ENCODE measurements at regions not wholly inside any gene's neighbourhood (a gene's known extent, or its start where the extent isn't known, plus 50 kb on each side); places are given as distances from the start of the nearest gene placed in this dataset.

- no peak for DNase-seq (ENCODE audit: extremely low read depth, low read depth)
- no peak for TF ChIP-seq CTCF (IDR thresholded peaks at IDR 0.05; ENCODE audit: low read depth, low read length)
Measured at GRCh38 chr14:23708343-23708742, 72.2 kb downstream of the DHRS2 start.

- TF ChIP-seq CTCF (IDR thresholded peaks at IDR 0.05; ENCODE audit: low read depth, low read length), result no peak
Measured at GRCh38 chr14:23709923-23710322, 73.8 kb downstream of the DHRS2 start.

DNA sequence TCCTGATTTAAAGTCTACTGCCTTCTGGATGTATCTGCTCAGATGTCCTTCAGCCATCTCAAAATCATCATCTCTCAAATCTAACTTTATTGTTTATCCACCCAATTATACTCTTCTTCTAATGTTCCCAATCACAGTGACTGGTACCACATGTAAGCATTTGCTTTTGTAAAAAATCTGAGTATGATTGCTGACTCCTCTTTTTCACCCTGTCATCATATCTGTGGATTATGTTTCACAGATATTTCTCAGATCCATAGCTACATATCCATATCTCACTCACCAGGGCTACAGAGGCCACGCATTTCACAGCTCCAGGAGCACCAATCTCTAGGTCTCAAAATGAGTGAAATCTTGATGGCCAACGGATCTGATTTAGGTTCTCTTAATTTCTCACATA lies 76.1 kb downstream of the DHRS2 start:
- TF ChIP-seq CTCF (IDR thresholded peaks at IDR 0.05; ENCODE audit: low read depth, low read length), result no peak
- no peak for DNase-seq (ENCODE audit: extremely low read depth, low read depth)

More at GRCh38 chr14:23709923-23710322, 73.8 kb downstream of the DHRS2 start:
- DNase-seq (ENCODE audit: extremely low read depth, low read depth), result no peak

- DNase-seq (ENCODE audit: extremely low read depth, low read depth), result no peak
- TF ChIP-seq CTCF (IDR thresholded peaks at IDR 0.05; ENCODE audit: low read depth, low read length), result no peak
Measured at GRCh38 chr14:23719225-23719985, 83.2 kb downstream of the DHRS2 start.

DNA sequence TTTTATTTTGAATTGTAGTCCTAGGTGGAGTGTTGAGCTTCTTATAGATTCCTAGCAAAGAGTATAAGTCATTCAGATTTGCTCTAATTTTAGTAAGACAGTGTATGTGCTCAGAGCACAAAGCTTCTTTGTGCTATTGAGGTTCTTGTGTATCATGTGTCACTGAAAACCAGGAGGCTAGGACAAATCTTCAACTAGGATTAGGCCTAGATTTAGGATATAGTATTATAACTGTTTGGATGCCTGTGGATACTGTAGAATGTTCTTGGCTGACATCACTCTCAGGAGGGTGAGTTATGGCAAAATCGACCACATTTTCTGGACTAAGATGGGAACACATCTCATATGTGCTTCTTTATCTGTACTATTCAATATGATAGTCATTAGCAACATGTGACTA lies 86.5 kb downstream of the DHRS2 start:
- no peak for DNase-seq (ENCODE audit: extremely low read depth, low read depth)
- TF ChIP-seq CTCF (IDR thresholded peaks at IDR 0.05; ENCODE audit: low read depth, low read length), result no peak

GRCh38 chr14:23723911-23724310 lies 87.7 kb downstream of the DHRS2 start:
- no peak for TF ChIP-seq CTCF (IDR thresholded peaks at IDR 0.05; ENCODE audit: low read depth, low read length)
- no peak for DNase-seq (ENCODE audit: extremely low read depth, low read depth)

- DNase-seq (ENCODE audit: extremely low read depth, low read depth), result no peak
- no peak for TF ChIP-seq CTCF (IDR thresholded peaks at IDR 0.05; ENCODE audit: low read depth, low read length)
Measured at GRCh38 chr14:23725528-23725927, 89.4 kb downstream of the DHRS2 start.
